Liver (tissue), 8 donors: ENCODE measurements at regions not wholly inside any gene's neighbourhood (a gene's known extent, or its start where the extent isn't known, plus 50 kb on each side); places are given as distances from the start of the nearest gene placed in this dataset.

Source experiments
- DNase-seq: peaks from one replicate; pipeline ENCODE4 v3.0.0-alpha.2; 2017; ENCODE audit warnings: low spot score
- H3K27ac ChIP-seq, 2 donors: one replicate each; pipeline ENCODE4 v1.7.0; 2013; ENCODE audit warnings: inconsistent platforms in 2 of 2, low read length in 2 of 2, control low read depth in 1 of 2, low read depth in 1 of 2, mild to moderate bottlenecking in 1 of 2
- H3K27me3 ChIP-seq, 4 donors: one replicate each; pipeline versions ENCODE4 v1.6.1 to v1.7.0; 2013; ENCODE audit warnings: low read length in 3 of 4, inconsistent platforms in 1 of 4, mild to moderate bottlenecking in 1 of 4, moderate library complexity in 1 of 4; ENCODE audit not compliant: control insufficient read depth in 4 of 4, insufficient read depth in 4 of 4
- H3K36me3 ChIP-seq, 4 donors: one replicate each; pipeline versions ENCODE4 v1.6.1 to v1.7.0; 2013; ENCODE audit warnings: low read length in 3 of 4, mild to moderate bottlenecking in 3 of 4, low read depth in 1 of 4, moderate library complexity in 1 of 4; ENCODE audit not compliant: control insufficient read depth in 4 of 4, insufficient read depth in 3 of 4
- H3K4me1 ChIP-seq, 4 donors: one replicate each; pipeline versions ENCODE4 v1.6.1 to v1.7.0; 2013; ENCODE audit warnings: low read length in 3 of 4, mild to moderate bottlenecking in 3 of 4, moderate library complexity in 1 of 4; ENCODE audit not compliant: control insufficient read depth in 4 of 4, insufficient read depth in 4 of 4
- H3K4me3 ChIP-seq, 3 donors: one replicate each; pipeline versions ENCODE4 v1.6.1 to v1.7.0; 2013; ENCODE audit warnings: low read length in 3 of 3, control low read depth in 1 of 3, low read depth in 1 of 3, mild to moderate bottlenecking in 1 of 3
- H3K9ac ChIP-seq, 2 donors: one replicate each; pipeline ENCODE4 v1.7.0; 2013; ENCODE audit warnings: low read length in 2 of 2, mild to moderate bottlenecking in 2 of 2, moderate library complexity in 2 of 2, control low read depth in 1 of 2, low read depth in 1 of 2
- H3K9me3 ChIP-seq, 4 donors: one replicate each; pipeline versions ENCODE4 v1.6.1 to v1.7.0; 2013; ENCODE audit warnings: low read length in 3 of 4; ENCODE audit not compliant: control insufficient read depth in 4 of 4
- CTCF ChIP-seq: fragments of 150-350 bp; IDR thresholded peaks from 2 replicates; pipeline ENCODE4 v1.5.1; 2017; ENCODE audit warnings: improper control_type of control experiment, low read depth, low read length; ENCODE audit not compliant: missing input control
- FOXA1 ChIP-seq: IDR thresholded peaks from 2 replicates; pipeline ENCODE4 v1.6.1; 2016; ENCODE audit warnings: antibody characterized with exemption
- FOXA2 ChIP-seq: IDR thresholded peaks from 2 replicates; pipeline ENCODE4 v1.6.1; 2016; ENCODE audit warnings: antibody characterized with exemption
- HNF4A ChIP-seq, 2 donors: conservative IDR thresholded peaks; 2 replicates each; pipeline ENCODE4 v1.6.1; 2016; ENCODE audit warnings: antibody characterized with exemption in 2 of 2, mild to moderate bottlenecking in 2 of 2
- RAD21 ChIP-seq, 2 donors: IDR thresholded peaks; 2 replicates each; pipeline ENCODE4 v1.6.1; 2016; ENCODE audit warnings: antibody characterized with exemption in 2 of 2, mild to moderate bottlenecking in 2 of 2
- RXRA ChIP-seq, 2 donors: IDR thresholded peaks; 2 replicates each; pipeline ENCODE4 v1.6.1; 2017 to 2018; ENCODE audit warnings: antibody characterized with exemption in 2 of 2, mild to moderate bottlenecking in 1 of 2
- WGBS: extraction: QIAGEN DNeasy Blood & Tissue Kit; methylation state at CpG from one replicate; pipeline ENCODE4 v1.1.7; 2013; 5-methylcytosine and 5-hydroxymethylcytosine counted together
- TF ChIP-seq, protein P1 (sequence below): IDR thresholded peaks from 2 replicates; pipeline ENCODE4 v1.6.1; 2016; ENCODE audit warnings: antibody characterized with exemption
- donor health status: healthy.
- donor health status: healthy.
- donor health status: healthy.
- donor health status: healthy.
- donor health status: healthy.

DNA sequence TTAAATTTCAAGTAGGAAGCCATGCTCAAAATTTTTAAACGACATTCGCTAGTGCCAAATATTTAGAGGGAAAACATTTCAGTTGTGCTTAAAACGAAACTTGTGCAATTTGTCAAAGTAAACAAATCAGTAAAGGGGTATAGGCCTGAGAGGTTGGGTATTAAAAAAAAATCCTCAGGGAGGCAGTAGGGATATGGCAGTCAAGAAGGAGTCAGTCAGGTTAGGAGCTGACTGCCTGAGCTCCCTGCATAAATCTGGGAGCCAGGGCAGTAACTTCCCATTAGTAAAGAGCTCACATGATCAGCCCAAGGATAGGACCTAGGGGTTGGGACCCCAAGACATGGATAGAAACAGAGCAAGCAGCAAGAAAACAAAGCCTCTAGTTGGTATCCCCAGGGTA, 120.7 kb upstream of the STAC start:
- Histone ChIP-seq H3K36me3 (no peaks in the 10 kb centered on the region), H3K27ac (no peak overlapping the region), H3K9me3 (peaks cover 0 to 3% (median 0%) of the 10 kb centered on the region in 4 donors), H3K27me3 (no peaks in the 10 kb centered on the region), H3K9ac (no peak overlapping the region), H3K4me3 (no peak overlapping the region), H3K4me1 (peaks cover 0 to 4% (median 0%) of the 10 kb centered on the region in 4 donors)
- no peak for DNase-seq
- TF ChIP-seq CTCF (no peak), RAD21 (IDR thresholded peaks at IDR 0.05) (peak in 1 of 2 donors; percentile 56)
- WGBS: 33% methylated on average over 3 of the region's 3 CpGs

DNA sequence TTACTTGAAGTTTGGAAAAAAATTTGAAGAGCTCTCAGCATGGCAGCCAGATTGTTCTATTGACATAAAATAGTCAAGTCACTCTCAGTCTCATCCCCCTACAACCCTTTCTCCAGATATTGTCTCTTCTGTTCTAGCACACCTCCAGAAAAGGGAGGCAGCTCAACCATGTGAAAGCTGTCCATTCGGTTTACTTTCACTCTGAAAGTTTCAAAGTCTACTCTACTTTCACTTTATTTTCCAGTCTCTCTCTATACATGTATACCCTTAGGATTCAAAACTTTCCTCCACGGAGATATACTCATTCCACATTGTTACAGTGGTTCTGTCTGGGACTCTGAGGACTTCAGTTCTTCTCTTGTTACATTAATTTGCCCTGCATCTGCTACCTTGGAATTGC, 111.0 kb upstream of the STAC start:
- peak in 1 of 2 donors; percentile 11 for TF ChIP-seq HNF4A (conservative IDR thresholded peaks at IDR 0.05)
- TF ChIP-seq CTCF: no peak
- no peak overlapping the region for H3K27ac ChIP-seq
- H3K4me1 ChIP-seq: peaks cover 0 to 7% (median 0%) of the 10 kb centered on the region in 4 donors
- H3K9ac ChIP-seq: no peak overlapping the region
- WGBS: 51% methylated on average over 2 of the region's 2 CpGs
- no peaks in the 10 kb centered on the region for H3K36me3 ChIP-seq
- no peaks in the 10 kb centered on the region for H3K9me3 ChIP-seq
- no peak for DNase-seq
- H3K27me3 ChIP-seq: no peaks in the 10 kb centered on the region
- no peak overlapping the region for H3K4me3 ChIP-seq

GRCh38 chr3:36282766-36283165, 97.5 kb upstream of the STAC start:
- peaks cover 0 to 12% (median 10%) of the 10 kb centered on the region in 4 donors for H3K4me1 ChIP-seq
- no peak overlapping the region for H3K4me3 ChIP-seq
- 18% methylated on average over 3 of the region's 3 CpGs for WGBS
- no peak for DNase-seq
- no peaks in the 10 kb centered on the region for H3K36me3 ChIP-seq
- no peak overlapping the region for H3K9ac ChIP-seq
- no peak overlapping the region for H3K27ac ChIP-seq
- H3K27me3 ChIP-seq: no peaks in the 10 kb centered on the region
- TF ChIP-seq FOXA1: peak; percentile 60
- TF ChIP-seq, protein P1, sequence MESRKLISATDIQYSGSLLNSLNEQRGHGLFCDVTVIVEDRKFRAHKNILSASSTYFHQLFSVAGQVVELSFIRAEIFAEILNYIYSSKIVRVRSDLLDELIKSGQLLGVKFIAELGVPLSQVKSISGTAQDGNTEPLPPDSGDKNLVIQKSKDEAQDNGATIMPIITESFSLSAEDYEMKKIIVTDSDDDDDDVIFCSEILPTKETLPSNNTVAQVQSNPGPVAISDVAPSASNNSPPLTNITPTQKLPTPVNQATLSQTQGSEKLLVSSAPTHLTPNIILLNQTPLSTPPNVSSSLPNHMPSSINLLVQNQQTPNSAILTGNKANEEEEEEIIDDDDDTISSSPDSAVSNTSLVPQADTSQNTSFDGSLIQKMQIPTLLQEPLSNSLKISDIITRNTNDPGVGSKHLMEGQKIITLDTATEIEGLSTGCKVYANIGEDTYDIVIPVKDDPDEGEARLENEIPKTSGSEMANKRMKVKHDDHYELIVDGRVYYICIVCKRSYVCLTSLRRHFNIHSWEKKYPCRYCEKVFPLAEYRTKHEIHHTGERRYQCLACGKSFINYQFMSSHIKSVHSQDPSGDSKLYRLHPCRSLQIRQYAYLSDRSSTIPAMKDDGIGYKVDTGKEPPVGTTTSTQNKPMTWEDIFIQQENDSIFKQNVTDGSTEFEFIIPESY: no peak
- peak in 1 of 2 donors; percentile 30 for TF ChIP-seq RXRA (IDR thresholded peaks at IDR 0.05)
- no peak for TF ChIP-seq HNF4A (conservative IDR thresholded peaks at IDR 0.05)
- peak; percentile 84 for TF ChIP-seq FOXA2
- peaks cover 0 to 13% (median 2%) of the 10 kb centered on the region in 4 donors for H3K9me3 ChIP-seq
